Gastroesophageal sphincter (tissue), 3 donors: ENCODE measurements at regions not wholly inside any gene's neighbourhood (a gene's known extent, or its start where the extent isn't known, plus 50 kb on each side); places are given as distances from the start of the nearest gene placed in this dataset.

Source experiments
- POLR2A ChIP-seq, 2 donors: fragments of 450-650 bp; IDR thresholded peaks; one replicate each; pipeline ENCODE4 v1.6.1; 2017; ENCODE audit warnings: antibody characterized with exemption in 2 of 2, mild to moderate bottlenecking in 2 of 2, moderate library complexity in 1 of 2
- TF ChIP-seq, protein P1 (sequence below), 4 experiments: fragments of 200-600 bp in 2 of 4; fragments of 450-650 bp in 2 of 4; sonication (generic) in 1 of 4; IDR thresholded peaks; one replicate each; pipeline ENCODE4 v1.5.1; 2017 to 2019; ENCODE audit warnings: antibody characterized with exemption in 4 of 4, mild to moderate bottlenecking in 2 of 4, moderate library complexity in 2 of 4

DNA sequence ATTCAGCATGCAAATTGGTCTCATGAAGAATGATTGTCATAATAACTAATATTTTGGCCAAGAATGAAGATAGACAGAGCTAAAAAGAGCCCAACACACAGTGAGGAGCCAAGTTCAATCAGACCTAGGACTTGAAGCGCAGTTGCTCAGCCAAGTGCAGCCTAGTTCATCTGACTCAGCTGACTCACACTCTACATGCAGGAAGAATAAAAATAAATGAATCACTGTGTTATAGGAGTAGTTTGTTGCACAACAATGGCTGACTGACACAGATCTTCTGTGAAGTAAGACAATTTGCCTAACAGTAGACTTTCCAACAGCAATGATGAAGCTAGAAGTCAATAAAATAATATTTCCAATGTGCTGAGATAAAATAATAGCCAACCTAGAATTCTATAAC is 261.5 kb downstream of the CEMIP2 start:
- TF ChIP-seq, protein P1, sequence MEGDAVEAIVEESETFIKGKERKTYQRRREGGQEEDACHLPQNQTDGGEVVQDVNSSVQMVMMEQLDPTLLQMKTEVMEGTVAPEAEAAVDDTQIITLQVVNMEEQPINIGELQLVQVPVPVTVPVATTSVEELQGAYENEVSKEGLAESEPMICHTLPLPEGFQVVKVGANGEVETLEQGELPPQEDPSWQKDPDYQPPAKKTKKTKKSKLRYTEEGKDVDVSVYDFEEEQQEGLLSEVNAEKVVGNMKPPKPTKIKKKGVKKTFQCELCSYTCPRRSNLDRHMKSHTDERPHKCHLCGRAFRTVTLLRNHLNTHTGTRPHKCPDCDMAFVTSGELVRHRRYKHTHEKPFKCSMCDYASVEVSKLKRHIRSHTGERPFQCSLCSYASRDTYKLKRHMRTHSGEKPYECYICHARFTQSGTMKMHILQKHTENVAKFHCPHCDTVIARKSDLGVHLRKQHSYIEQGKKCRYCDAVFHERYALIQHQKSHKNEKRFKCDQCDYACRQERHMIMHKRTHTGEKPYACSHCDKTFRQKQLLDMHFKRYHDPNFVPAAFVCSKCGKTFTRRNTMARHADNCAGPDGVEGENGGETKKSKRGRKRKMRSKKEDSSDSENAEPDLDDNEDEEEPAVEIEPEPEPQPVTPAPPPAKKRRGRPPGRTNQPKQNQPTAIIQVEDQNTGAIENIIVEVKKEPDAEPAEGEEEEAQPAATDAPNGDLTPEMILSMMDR (IDR thresholded peaks at IDR 0.05) = no peak
- no peak for TF ChIP-seq POLR2A (IDR thresholded peaks at IDR 0.05)
